Coronary artery (tissue), 2 donors: ENCODE measurements at regions not wholly inside any gene's neighbourhood (a gene's known extent, or its start where the extent isn't known, plus 50 kb on each side); places are given as distances from the start of the nearest gene placed in this dataset.
"Not testable (repeated sequence)": the region's sequence is repeated elsewhere in the genome, so short reads cannot be mapped to it uniquely, and the experiment has no call there.

ENCODE experiments used
- DNase-seq: peaks from one replicate; pipeline ENCODE4 v3.0.0-alpha.2; 2017; ENCODE audit warnings: low spot score
- H3K27ac ChIP-seq, 2 donors: fragments of 200-600 bp; sonication (generic); one replicate each; pipeline ENCODE4 v1.5.1; 2016 to 2019
- H3K4me3 ChIP-seq: fragments of 200-600 bp; sonication (generic); 2 replicates; pipeline ENCODE4 v1.5.1; 2016; ENCODE audit warnings: mild to moderate bottlenecking, moderate library complexity
- CTCF ChIP-seq: fragments of 200-600 bp; sonication (generic); IDR thresholded peaks from one replicate; pipeline ENCODE4 v1.5.1; 2019; ENCODE audit warnings: antibody characterized with exemption

- DNase-seq, result no peak
- TF ChIP-seq CTCF, result no peak
- no peak overlapping the region for H3K27ac ChIP-seq
- H3K4me3 ChIP-seq, result no peak overlapping the region
These were observed 221.7 kb downstream of the CXXC4 start for GRCh38 chr4:104272966-104273365.

GRCh38 chr4:104269603-104270002, 225.1 kb downstream of the CXXC4 start:
- not testable (repeated sequence) for H3K4me3 ChIP-seq, H3K27ac ChIP-seq, DNase-seq

- DNase-seq, result no peak
- Histone ChIP-seq H3K4me3 (no peak overlapping the region), H3K27ac (no peak overlapping the region)
- TF ChIP-seq CTCF, result no peak
These were observed 231.6 kb downstream of the CXXC4 start for GRCh38 chr4:104263100-104263499.

- H3K4me3 ChIP-seq, result no peak overlapping the region
- TF ChIP-seq CTCF, result no peak
- no peak for DNase-seq
- H3K27ac ChIP-seq, result no peak overlapping the region
These were observed 232.0 kb downstream of the CXXC4 start for GRCh38 chr4:104262678-104263077.

GRCh38 chr4:104248726-104249125, 246.0 kb downstream of the CXXC4 start:
- H3K4me3 ChIP-seq, result no peak overlapping the region
- peak; percentile 49 for DNase-seq
- TF ChIP-seq CTCF, result no peak
- H3K27ac ChIP-seq, result no peak overlapping the region

GRCh38 chr4:104235967-104236366, 258.7 kb downstream of the CXXC4 start:
- TF ChIP-seq CTCF, result no peak
- H3K27ac ChIP-seq, result no peak overlapping the region
- H3K4me3 ChIP-seq, result no peak overlapping the region
- DNase-seq, result no peak

- DNase-seq, result no peak
- H3K27ac ChIP-seq, result no peak overlapping the region
- TF ChIP-seq CTCF, result no peak
- H3K4me3 ChIP-seq, result no peak overlapping the region
These were observed 277.2 kb downstream of the CXXC4 start for GRCh38 chr4:104217526-104217925.

- no peak for DNase-seq
These were observed 283.0 kb downstream of the CXXC4 start for GRCh38 chr4:104211657-104212056.

More at GRCh38 chr4:104211657-104212056, 283.0 kb downstream of the CXXC4 start:
- Histone ChIP-seq H3K4me3 (no peak overlapping the region), H3K27ac (no peak overlapping the region)
- no peak for TF ChIP-seq CTCF
